ENCODE measurements at regions not wholly inside any gene's neighbourhood (a gene's known extent, or its start where the extent isn't known, plus 50 kb on each side); places are given as distances from the start of the nearest gene placed in this dataset.

DNA sequence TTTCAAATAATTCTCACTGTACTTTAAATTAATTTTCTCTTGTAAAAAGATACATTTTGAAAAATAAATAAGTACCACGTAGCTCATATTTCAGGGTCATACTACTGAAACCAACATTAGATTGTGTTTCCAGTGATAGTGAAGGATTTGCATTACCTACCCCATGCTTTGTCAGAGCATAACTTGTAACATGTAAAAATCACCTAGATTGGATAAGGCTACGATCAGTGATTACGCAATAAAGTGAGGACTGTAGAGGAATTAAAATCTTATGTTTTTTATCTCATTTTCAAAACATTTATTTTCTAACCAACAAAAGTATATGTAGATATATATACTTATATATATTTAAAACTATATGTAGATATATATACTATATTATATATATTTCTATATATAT, 89.4 kb upstream of the VRK2 start:
- DNase-seq (ENCODE audit: low spot score): no peak

DNA sequence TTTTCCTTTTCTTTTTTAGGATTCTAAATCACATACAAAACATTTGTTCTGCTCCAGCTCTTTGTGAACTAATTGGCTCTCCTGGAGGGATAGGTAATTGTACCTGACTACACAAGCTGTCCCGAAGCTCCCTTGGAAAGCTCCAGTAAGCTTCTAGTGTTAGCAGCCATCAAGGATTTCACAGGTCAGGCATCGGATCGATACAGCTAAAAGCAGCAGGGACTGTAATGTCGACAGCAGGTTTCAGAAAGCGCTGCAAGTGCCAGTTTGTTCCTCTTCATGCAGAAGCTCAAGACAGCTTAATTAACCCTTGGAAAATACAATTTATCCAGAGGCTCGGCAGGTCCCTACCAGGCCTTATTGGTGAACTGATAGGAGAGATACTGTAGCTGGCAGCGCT, 87.2 kb upstream of the VRK2 start:
- DNase-seq (ENCODE audit: low spot score): no peak

DNA sequence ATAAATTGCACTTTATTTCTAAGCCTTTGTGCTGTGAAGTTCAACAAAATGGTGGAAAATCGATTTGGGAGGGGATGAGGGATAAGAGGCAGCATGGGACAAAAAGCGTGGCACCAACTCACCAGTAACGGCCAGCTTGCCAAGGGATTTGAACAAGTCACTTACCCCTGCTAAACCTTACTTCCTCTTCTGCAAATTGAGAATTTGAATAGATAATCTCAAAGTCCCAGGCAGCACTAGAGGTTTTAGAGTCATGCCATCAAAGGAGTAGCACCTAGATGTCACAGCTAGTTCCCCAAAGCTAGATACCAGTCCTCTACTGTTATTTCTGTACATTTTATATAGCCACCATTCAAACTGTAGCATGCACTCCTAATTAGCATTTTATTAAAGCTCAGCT, 83.7 kb upstream of the VRK2 start:
- DNase-seq (ENCODE audit: low spot score): no peak

- DNase-seq (ENCODE audit: low spot score): no peak
Measured at GRCh38 chr2:57965219-57965618, 81.4 kb upstream of the VRK2 start.

DNA sequence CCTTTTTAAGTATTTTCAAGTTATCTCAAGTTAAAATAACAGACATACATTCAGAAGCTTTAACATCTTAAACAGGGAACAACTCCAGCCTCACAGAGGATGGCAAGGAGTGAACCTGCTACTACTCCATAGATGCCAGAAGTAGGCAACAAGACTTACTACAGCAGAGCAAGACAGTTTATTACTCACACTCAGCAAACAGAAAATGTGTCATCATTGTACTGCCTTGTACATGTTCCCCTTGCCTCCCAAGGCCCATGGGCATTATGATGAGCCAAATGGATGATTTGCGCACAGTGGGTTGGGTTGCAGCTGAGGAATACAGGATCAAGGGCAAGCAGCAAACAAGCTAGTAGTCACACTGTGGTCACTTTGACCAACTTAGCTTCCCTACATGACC, 80.6 kb upstream of the VRK2 start:
- no peak for DNase-seq (ENCODE audit: low spot score)

GRCh38 chr2:57973621-57974186, 72.9 kb upstream of the VRK2 start:
- no peak for DNase-seq (ENCODE audit: low spot score)

DNA sequence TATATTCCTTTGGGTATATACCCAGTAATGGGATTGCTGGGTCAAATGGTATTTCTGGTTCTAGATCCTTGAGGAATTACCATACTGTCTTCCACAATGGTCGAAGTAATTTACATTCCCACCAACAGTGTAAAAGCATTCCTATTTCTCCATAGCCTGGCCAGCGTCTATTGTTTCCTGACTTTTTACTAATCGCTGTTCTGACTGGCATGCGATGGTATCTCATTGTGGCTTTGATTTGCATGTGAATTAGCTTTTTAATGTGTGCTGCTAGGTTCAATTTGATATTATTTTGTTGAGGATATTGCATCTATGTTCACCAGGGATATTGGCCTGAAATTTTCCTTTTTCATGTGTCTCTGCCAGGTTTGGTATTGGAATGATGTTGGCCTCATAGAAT, 67.4 kb upstream of the VRK2 start:
- DNase-seq (ENCODE audit: low spot score): no peak

DNA sequence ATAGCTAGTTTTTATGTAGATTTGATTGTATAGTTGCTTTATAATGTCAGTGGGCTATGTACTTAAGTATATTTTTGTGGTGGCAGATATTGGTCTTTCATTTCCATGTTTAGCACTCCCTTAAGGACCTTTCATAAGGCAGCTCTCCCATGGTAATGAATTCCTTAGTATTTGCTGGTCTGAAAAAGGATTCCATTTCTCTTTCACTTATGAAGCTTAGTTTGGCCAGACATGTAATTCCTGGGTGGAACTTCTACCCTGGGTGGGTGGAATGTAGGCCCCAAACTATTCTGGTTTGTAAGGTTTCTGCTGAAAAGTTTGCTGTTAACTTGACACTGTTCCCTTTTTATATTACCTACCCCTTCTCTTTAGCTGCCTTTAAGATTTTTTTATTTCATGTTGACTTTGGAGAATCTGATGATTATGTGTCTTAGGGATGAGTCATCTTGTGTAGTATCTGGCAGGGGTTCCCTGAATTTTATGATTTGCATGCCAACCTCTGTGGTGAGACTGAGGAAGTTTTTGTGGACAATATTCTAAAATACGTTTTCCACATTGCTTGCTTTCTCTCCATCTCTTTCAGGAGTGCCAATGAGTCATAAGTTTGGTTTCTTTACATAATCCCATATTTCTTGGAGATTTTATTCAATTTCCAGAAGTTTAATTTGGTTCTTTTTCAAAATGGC, 65.4 kb upstream of the VRK2 start:
- no peak for DNase-seq (ENCODE audit: low spot score)

GRCh38 chr2:57987835-57988573, 58.6 kb upstream of the VRK2 start:
- no peak for DNase-seq (ENCODE audit: low spot score)

- no peak for DNase-seq (ENCODE audit: low spot score)
Measured at GRCh38 chr2:57990118-57990725, 56.4 kb upstream of the VRK2 start.

Measured in hematopoietic multipotent progenitor cell treated with erythropoietin and hydrocortisone succinate and interleukin-3 and kit ligand, for 17 days (in vitro differentiated cells).